Osteocyte (in vitro differentiated cells): ENCODE measurements at regions not wholly inside any gene's neighbourhood (a gene's known extent, or its start where the extent isn't known, plus 50 kb on each side); places are given as distances from the start of the nearest gene placed in this dataset.
"Not testable (repeated sequence)": the region's sequence is repeated elsewhere in the genome, so short reads cannot be mapped to it uniquely, and the experiment has no call there.

Experiments
- DNase-seq: peaks from one replicate; pipeline ENCODE4 v3.0.0; 2021; ENCODE audit warnings: mixed read lengths; ENCODE audit not compliant: unreplicated experiment; ENCODE audit errors: extremely low spot score
- H3K27ac Mint-ChIP-seq: one replicate; pipeline ENCODE4 v1.8.0; 2021; ENCODE audit warnings: mild to moderate bottlenecking, mixed read lengths; ENCODE audit not compliant: unreplicated experiment
- H3K27me3 Mint-ChIP-seq: one replicate; pipeline ENCODE4 v1.8.0; 2021; ENCODE audit warnings: mixed read lengths; ENCODE audit not compliant: unreplicated experiment
- H3K36me3 Mint-ChIP-seq: one replicate; pipeline ENCODE4 v1.8.0; 2021; ENCODE audit warnings: mixed read lengths; ENCODE audit not compliant: unreplicated experiment
- H3K4me1 Mint-ChIP-seq: one replicate; pipeline ENCODE4 v1.8.0; 2021; ENCODE audit warnings: mixed read lengths; ENCODE audit not compliant: unreplicated experiment
- H3K4me3 Mint-ChIP-seq: one replicate; pipeline ENCODE4 v1.8.0; 2021; ENCODE audit warnings: mild to moderate bottlenecking, moderate library complexity, mixed read lengths; ENCODE audit not compliant: unreplicated experiment
- H3K9me3 Mint-ChIP-seq: one replicate; pipeline ENCODE4 v1.8.0; 2021; ENCODE audit warnings: mixed read lengths; ENCODE audit not compliant: unreplicated experiment
- TF ChIP-seq, protein P1 (sequence below): fragments of 200-600 bp; sonication (generic); IDR thresholded peaks from 2 replicates; pipeline ENCODE4 v1.5.0; 2021; ENCODE audit warnings: antibody characterized with exemption, mild to moderate bottlenecking, moderate library complexity

DNA sequence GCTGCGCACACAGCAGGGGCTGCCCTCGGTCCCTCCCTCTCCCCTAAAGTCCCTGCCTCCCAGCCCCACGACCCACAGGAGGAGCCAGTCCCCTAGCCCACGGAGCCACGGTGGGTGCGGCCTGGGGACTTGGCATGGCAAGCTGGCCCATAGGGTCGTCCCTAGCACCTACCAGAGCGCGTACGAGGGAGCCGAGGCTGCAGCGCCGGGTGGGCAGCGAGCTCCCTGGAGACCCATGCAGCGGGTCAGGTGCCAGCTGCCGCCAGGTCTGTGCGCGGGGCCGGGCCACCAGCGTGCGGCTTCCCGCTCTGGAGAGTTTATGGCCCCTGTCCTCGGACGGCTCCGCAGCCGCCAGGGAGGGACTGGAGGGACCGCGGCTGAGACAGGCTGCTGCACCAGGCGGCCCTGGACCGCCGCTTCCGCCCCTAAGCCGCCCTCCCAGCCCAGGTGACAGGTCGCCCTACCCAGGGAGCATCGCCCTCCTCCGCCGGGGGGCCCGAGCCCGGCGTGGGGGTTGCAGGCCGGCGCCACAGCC, 273.6 kb downstream of the CCDC74A start:
- DNase-seq = no peak
- H3K36me3 Mint-ChIP-seq = no peaks in the 10 kb centered on the region
- H3K9me3 Mint-ChIP-seq = no peaks in the 10 kb centered on the region
- peaks cover 4% of the 10 kb centered on the region for H3K4me1 Mint-ChIP-seq
- H3K4me3 Mint-ChIP-seq = peak overlapping the region; percentile 26
- H3K27ac Mint-ChIP-seq = no peak overlapping the region
- TF ChIP-seq, protein P1, sequence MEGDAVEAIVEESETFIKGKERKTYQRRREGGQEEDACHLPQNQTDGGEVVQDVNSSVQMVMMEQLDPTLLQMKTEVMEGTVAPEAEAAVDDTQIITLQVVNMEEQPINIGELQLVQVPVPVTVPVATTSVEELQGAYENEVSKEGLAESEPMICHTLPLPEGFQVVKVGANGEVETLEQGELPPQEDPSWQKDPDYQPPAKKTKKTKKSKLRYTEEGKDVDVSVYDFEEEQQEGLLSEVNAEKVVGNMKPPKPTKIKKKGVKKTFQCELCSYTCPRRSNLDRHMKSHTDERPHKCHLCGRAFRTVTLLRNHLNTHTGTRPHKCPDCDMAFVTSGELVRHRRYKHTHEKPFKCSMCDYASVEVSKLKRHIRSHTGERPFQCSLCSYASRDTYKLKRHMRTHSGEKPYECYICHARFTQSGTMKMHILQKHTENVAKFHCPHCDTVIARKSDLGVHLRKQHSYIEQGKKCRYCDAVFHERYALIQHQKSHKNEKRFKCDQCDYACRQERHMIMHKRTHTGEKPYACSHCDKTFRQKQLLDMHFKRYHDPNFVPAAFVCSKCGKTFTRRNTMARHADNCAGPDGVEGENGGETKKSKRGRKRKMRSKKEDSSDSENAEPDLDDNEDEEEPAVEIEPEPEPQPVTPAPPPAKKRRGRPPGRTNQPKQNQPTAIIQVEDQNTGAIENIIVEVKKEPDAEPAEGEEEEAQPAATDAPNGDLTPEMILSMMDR = no peak
- H3K27me3 Mint-ChIP-seq = peaks cover 10% of the 10 kb centered on the region

DNA sequence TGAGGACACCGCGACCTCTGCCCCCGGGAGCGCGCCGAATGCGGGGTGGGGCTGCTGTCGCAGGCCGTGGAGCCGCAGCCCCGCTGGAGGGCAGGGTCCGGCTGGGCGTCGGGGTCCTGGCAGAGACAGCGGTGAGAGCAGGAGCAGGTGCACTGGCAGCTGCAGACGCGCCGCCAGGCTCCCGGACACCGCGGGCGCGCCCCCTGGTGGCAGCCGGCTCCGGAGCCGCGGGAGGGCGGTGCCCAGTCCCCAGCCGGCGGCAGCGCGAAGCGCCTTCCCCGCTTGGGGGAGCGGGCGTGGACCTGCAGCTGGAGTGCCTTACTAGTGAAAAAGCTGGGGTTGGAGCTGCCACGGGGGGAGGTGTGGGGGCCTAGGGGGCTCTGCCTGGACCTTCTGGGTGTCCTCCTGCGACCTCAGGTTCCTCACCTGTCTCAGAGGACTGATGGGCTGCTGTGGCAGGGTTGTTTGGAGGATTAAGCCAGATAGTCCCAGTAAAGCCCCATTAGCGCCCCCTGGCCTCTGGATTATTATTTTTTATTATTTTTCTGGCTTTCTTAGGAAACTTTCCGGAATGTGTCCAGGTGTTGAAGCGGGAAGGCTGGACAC, 274.2 kb downstream of the CCDC74A start:
- H3K36me3 Mint-ChIP-seq, H3K27ac Mint-ChIP-seq, H3K4me1 Mint-ChIP-seq: not testable (repeated sequence)

DNA sequence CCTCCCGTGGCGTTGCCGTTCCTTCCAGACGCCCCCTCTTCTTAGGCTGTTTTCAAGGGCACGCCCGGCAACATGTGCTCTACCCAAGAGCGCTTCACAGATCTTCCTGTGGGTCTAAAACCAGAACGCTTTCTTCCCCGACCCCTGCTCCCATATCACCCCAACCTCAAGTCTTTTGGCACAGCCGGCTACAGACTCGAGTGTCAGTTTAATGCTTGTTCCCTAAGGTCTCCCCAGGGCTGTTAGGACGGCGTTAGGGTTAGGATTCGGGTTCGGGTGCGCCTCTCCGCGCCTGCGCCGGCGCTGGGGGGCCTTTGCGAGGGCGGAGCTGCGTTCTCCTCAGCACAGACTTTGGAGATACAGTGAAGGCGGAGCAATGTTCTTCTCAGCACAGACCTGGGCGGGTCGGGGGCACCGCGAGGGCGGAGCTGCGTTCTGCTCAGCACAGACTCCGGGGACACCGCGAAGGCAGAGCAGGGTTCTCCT, 274.7 kb downstream of the CCDC74A start:
- Mint-ChIP-seq H3K4me3 (peak overlapping the region; percentile 80), H3K27me3 (peaks cover 16% of the 10 kb centered on the region)
- DNase-seq, H3K27ac Mint-ChIP-seq, H3K4me1 Mint-ChIP-seq, H3K36me3 Mint-ChIP-seq, H3K9me3 Mint-ChIP-seq: not testable (repeated sequence)

More for the DNA sequence above, 274.2 kb downstream of the CCDC74A start:
- Mint-ChIP-seq H3K27me3 (peaks cover 11% of the 10 kb centered on the region), H3K4me3 (peak overlapping the region; percentile 80)
- peak; percentile 94 for DNase-seq
- not testable (repeated sequence) for H3K9me3 Mint-ChIP-seq
- TF ChIP-seq, protein P1 = peak; percentile 81

DNA sequence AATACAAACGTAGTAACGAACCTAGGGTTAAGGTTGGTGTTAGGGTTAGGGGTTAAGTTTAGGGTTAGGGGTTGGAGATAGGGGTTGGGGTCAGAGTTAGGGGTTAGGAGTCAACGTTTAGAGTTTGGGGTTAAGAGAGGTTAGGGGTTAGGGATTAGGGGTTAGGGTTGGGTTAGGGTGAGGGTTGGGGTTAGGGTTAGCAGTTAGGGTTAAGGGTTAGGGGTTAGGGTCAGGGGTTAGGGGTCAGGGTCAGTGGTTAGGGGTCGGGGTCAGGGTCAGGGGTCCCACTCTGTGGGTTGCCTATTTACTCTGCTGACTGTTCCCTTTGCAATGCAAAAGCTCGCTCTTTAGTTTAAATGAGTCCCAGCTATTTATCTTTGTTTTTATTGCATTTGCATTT, 275.5 kb downstream of the CCDC74A start:
- not testable (repeated sequence) for H3K4me3 Mint-ChIP-seq, H3K36me3 Mint-ChIP-seq, H3K4me1 Mint-ChIP-seq, H3K9me3 Mint-ChIP-seq, H3K27ac Mint-ChIP-seq, DNase-seq
- peaks cover 18% of the 10 kb centered on the region for H3K27me3 Mint-ChIP-seq

DNA sequence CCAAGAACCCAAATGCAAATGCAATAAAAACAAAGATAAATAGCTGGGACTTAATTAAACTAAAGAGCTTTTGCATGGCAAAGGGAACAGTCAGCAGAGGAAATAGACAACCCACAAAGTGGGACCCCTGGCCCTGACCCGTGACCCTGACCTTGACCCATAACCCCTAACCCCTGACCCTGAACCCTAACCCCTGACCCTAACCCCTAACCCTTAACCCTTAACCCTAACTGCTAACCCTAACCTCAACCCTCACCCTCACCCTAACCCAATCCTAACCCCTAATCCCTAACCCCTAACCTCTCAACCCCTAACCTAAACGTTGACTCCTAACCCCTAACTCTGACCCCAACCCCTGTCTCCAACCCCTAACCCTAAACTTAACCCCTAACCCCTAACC, 284.9 kb downstream of the CCDC74A start:
- H3K4me3 Mint-ChIP-seq, H3K36me3 Mint-ChIP-seq, H3K27ac Mint-ChIP-seq, H3K4me1 Mint-ChIP-seq, DNase-seq, H3K9me3 Mint-ChIP-seq: not testable (repeated sequence)
- H3K27me3 Mint-ChIP-seq = peaks cover 21% of the 10 kb centered on the region

DNA sequence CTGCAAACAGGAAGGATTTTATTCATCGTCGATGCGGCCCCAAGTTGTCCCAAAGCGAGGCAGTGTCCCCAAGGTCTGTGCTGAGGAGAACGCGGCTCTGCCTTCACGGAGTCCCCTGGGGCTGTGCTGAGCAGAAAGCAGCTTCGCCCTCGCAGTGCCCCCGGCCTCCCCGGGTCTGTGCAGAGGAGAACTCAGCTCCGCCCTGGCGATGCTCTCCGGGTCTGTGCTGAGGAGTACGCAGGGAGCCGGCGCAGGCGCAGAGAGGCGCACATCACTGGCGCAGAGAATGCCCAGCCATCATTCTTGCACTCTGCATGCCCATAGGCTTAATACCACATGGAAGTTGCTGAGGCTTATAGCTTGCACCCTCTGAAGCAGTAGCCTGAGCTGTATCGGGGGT, 285.7 kb downstream of the CCDC74A start:
- not testable (repeated sequence) for H3K4me3 Mint-ChIP-seq

DNA sequence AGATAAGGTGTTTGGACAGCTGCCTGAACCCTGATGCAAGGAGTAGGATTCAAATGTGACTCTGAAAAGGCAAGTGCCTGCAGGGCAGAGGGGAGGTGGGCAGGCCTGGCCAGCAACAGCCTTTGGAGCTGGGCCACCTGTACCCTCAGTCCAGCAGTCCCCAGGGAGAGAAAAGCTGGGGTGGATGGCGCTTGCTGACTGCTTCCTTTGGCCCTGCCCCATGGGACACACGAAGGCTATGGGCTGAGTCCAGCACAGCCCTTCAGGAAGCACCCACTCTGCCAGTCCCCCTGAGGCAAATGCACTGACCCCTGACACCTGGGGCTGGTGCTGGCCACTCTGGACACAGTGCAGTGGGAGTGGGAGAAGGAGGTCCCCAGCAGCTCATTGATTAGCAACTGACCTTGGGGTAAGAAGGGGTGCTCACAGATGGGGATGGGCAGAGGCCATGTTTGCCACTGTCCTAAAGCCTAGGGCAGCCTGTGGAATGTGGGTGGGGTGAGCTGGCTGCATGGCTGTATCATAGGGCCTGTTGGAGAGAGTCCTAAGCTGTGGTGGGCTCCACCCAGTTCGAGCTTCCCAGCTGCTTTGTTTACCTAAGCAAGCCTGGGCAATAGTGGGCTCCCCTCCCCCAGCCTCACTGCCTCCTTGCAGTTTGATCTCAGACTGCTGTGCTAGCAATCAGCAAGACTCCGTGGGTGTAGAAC, 290.7 kb downstream of the CCDC74A start:
- not testable (repeated sequence) for H3K27ac Mint-ChIP-seq, DNase-seq, H3K27me3 Mint-ChIP-seq, H3K4me3 Mint-ChIP-seq, H3K36me3 Mint-ChIP-seq, H3K4me1 Mint-ChIP-seq, H3K9me3 Mint-ChIP-seq

More for the DNA sequence above, 285.7 kb downstream of the CCDC74A start:
- H3K27me3 Mint-ChIP-seq = peaks cover 21% of the 10 kb centered on the region
- not testable (repeated sequence) for DNase-seq, H3K9me3 Mint-ChIP-seq, H3K4me1 Mint-ChIP-seq, H3K27ac Mint-ChIP-seq, H3K36me3 Mint-ChIP-seq

DNA sequence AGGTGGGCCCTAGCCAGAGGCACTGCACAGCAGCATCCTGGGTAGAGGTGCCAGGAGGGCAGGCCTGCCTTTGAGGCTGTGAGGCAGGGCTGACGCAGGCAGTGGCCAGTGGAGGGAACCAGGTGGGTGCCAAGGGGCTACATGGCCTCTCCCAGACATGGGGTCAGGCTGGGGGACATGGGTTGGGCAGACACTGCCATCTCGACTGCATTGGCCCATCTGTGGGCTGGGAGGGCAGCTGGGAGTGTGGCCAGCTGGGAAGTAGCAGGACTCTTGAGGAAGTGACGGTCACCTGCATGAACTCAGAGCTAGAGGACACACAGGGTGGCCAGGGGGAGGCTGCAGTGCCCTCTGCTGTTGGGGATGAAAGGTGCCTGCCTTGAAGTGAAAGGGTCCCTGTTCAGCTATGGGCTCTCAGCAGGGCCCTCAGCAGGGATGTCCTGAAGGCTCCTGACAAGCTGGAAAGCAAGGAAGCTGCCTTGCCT, 294.6 kb downstream of the CCDC74A start:
- not testable (repeated sequence) for H3K4me3 Mint-ChIP-seq, H3K4me1 Mint-ChIP-seq, H3K9me3 Mint-ChIP-seq, H3K27ac Mint-ChIP-seq, DNase-seq, H3K27me3 Mint-ChIP-seq, H3K36me3 Mint-ChIP-seq

DNA sequence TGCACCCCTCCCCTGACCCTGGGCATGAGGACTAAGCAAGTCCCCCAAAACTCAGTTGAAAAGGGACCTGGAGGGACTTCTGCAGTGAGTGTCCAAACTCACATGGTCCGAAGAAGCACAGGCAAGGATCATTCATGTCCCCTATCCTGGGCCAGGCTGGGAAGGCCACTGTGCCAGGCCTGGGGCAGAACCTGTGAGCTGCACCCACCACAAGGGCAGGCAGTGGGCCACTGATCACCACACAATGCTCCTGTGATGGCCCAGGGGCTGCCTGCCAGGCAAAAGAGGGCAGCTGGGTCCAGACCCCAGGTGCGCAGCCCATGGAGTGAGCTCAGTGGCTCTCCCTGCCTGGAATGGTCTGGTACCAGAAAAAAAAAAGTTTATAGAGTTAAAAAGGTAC, 295.4 kb downstream of the CCDC74A start:
- not testable (repeated sequence) for H3K9me3 Mint-ChIP-seq, H3K27me3 Mint-ChIP-seq

DNA sequence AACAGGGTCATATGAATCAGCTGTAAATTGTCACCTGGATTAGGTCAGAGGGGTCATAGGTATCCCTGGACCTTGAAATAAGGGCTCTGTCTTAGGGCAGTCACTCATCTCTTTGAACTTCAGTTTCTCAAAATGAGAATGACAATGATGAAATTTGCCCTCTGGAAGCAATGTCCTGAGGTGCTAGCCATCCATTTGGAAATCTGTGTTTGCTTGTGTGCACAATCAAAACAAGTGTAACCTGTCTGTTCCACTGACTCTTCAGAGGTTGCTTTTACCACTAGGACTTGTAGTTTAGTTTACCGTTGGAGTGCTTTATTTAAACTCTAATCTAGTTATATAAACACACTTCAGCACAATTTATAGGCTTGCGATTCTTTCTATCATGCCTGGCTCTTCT, 297.3 kb downstream of the CCDC74A start:
- H3K4me3 Mint-ChIP-seq, DNase-seq, H3K9me3 Mint-ChIP-seq, H3K27me3 Mint-ChIP-seq, H3K4me1 Mint-ChIP-seq, H3K36me3 Mint-ChIP-seq, H3K27ac Mint-ChIP-seq: not testable (repeated sequence)

More for the DNA sequence above, 295.4 kb downstream of the CCDC74A start:
- DNase-seq, H3K36me3 Mint-ChIP-seq, H3K4me1 Mint-ChIP-seq, H3K27ac Mint-ChIP-seq, H3K4me3 Mint-ChIP-seq: not testable (repeated sequence)
